Vagina (tissue), 2 donors: ENCODE measurements at regions not wholly inside any gene's neighbourhood (a gene's known extent, or its start where the extent isn't known, plus 50 kb on each side); places are given as distances from the start of the nearest gene placed in this dataset.
"Not testable (repeated sequence)": the region's sequence is repeated elsewhere in the genome, so short reads cannot be mapped to it uniquely, and the experiment has no call there.

Experiments
- DNase-seq, 2 donors: peaks; one replicate each; pipeline ENCODE4 v3.0.0-alpha.2; 2017; ENCODE audit errors: extremely low spot score in 2 of 2
- H3K27ac ChIP-seq: fragments of 200-600 bp; sonication (generic); one replicate; pipeline ENCODE4 v1.5.1; 2019
- H3K27me3 ChIP-seq: fragments of 200-600 bp; sonication (generic); one replicate; pipeline ENCODE4 v1.5.1; 2019
- H3K36me3 ChIP-seq, 2 donors: fragments of 200-600 bp; sonication (generic); one replicate each; pipeline ENCODE4 v1.5.1; 2017 to 2019
- H3K4me1 ChIP-seq: fragments of 200-600 bp; sonication (generic); one replicate; pipeline ENCODE4 v1.5.1; 2019
- H3K4me3 ChIP-seq, 2 donors: fragments of 200-600 bp; sonication (generic); 1 replicate in 1 of 2; 2 replicates in 1 of 2; pipeline ENCODE4 v1.5.1; 2016 to 2019
- H3K9me3 ChIP-seq: fragments of 200-600 bp; sonication (generic); one replicate; pipeline ENCODE4 v1.5.1; 2019
- POLR2A ChIP-seq, 2 donors: fragments of 450-650 bp; IDR thresholded peaks; one replicate each; pipeline ENCODE4 v1.6.1; 2017; ENCODE audit warnings: antibody characterized with exemption in 2 of 2, mild to moderate bottlenecking in 2 of 2, moderate library complexity in 2 of 2
- POLR2AphosphoS5 ChIP-seq, 2 donors: sonication (generic); formaldehyde crosslinking; IDR thresholded peaks; one replicate each; pipeline ENCODE4 v1.9.0; 2017; ENCODE audit warnings: antibody characterized with exemption in 2 of 2, mild to moderate bottlenecking in 2 of 2, low read depth in 1 of 2; ENCODE audit not compliant: insufficient read depth in 1 of 2
- intact Hi-C: fragments of 100-400 bp; cut with DNase I; formaldehyde crosslinking; loops from one replicate; pipeline ENCODE4 v1.15.1; 2023
- TF ChIP-seq, protein P1 (sequence below), 3 experiments: fragments of 450-650 bp in 2 of 3; fragments of 200-600 bp in 1 of 3; sonication (generic) in 1 of 3; IDR thresholded peaks; one replicate each; pipeline ENCODE4 v1.5.1; 2017 to 2019; ENCODE audit warnings: antibody characterized with exemption in 3 of 3, mild to moderate bottlenecking in 2 of 3, moderate library complexity in 2 of 3

DNA sequence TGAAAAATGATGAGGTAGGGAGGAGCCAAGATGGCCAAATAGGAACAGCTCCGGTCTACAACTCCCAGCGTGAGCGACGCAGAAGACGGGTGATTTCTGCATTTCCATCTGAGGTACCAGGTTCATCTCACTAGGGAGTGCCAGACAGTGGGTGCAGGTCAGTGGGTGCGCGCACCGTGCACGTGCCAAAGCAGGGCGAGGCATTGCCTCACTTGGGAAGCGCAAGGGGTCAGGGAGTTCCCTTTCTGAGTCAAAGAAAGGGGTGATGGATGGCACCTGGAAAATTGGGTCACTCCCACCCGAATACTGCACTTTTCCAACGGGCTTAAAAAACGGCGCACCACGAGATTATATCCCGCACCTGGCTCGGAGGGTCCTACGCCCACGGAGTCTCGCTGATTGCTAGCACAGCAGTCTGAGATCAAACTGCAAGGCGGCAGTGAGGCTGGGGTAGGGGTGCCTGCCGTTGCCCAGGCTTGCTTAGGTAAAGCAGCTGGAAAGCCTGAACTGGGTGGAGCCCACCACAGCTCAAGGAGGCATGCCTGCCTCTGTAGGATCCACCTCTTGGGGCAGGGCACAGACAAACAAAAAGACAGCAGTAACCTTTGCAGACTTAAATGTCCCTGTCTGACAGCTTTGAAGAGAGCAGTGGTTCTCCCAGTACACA, 230.5 kb downstream of the GOLGA6L6 start:
- not testable (repeated sequence) for H3K9me3 ChIP-seq, H3K4me3 ChIP-seq, DNase-seq

DNA sequence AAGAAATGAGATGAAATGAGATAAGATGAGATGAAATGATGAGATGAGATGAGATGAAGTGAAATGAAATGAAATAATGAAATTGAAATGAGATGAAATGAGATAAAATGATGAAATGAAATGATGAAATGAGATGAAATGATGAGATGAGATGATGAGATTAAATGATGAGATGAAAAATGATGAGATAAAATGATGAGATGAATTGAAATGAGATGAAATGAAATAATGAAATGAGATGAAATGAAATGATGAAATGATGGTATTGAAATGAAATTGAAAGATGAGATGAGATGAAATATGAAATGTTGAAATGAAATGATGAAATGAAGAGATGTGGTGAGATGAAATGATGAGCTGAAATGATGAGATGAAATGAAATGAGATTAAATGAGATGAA, 231.0 kb downstream of the GOLGA6L6 start:
- H3K36me3 ChIP-seq: no peaks in the 10 kb centered on the region
- H3K4me3 ChIP-seq: no peak overlapping the region
- H3K4me1 ChIP-seq: no peaks in the 10 kb centered on the region
- no peak for DNase-seq
- H3K27me3 ChIP-seq: no peaks in the 10 kb centered on the region
- intact Hi-C loops: no loop called here
- no peaks in the 10 kb centered on the region for H3K9me3 ChIP-seq
- no peak overlapping the region for H3K27ac ChIP-seq
- TF ChIP-seq, protein P1, sequence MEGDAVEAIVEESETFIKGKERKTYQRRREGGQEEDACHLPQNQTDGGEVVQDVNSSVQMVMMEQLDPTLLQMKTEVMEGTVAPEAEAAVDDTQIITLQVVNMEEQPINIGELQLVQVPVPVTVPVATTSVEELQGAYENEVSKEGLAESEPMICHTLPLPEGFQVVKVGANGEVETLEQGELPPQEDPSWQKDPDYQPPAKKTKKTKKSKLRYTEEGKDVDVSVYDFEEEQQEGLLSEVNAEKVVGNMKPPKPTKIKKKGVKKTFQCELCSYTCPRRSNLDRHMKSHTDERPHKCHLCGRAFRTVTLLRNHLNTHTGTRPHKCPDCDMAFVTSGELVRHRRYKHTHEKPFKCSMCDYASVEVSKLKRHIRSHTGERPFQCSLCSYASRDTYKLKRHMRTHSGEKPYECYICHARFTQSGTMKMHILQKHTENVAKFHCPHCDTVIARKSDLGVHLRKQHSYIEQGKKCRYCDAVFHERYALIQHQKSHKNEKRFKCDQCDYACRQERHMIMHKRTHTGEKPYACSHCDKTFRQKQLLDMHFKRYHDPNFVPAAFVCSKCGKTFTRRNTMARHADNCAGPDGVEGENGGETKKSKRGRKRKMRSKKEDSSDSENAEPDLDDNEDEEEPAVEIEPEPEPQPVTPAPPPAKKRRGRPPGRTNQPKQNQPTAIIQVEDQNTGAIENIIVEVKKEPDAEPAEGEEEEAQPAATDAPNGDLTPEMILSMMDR (IDR thresholded peaks at IDR 0.05): no peak
- TF ChIP-seq POLR2AphosphoS5 (IDR thresholded peaks at IDR 0.05; ENCODE audit: insufficient read depth in 1 of 2, low read depth in 1 of 2) (no peak), POLR2A (IDR thresholded peaks at IDR 0.05) (no peak)

More for the DNA sequence above, 230.5 kb downstream of the GOLGA6L6 start:
- H3K36me3 ChIP-seq, H3K27ac ChIP-seq, H3K27me3 ChIP-seq, H3K4me1 ChIP-seq, intact Hi-C loops: not testable (repeated sequence)

DNA sequence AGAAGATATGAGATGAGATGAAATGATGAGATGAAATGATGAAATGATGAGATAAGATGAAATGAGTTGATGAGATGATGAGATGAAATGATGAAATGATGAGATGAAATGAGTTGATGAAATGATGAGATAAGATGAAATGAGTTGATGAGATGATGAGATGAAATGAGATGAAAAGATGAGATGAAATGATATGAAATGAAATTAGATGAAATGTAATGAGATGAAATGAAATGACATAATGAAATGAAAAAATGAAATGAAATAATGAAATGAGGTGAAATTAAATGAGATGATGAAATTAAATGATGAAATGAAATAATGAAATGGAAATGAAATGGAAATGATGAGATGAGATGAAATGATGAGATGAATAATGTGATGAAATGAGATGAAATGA, 231.6 kb downstream of the GOLGA6L6 start:
- H3K9me3 ChIP-seq, H3K27me3 ChIP-seq, H3K4me1 ChIP-seq, H3K36me3 ChIP-seq, H3K27ac ChIP-seq, intact Hi-C loops, DNase-seq, H3K4me3 ChIP-seq: not testable (repeated sequence)

DNA sequence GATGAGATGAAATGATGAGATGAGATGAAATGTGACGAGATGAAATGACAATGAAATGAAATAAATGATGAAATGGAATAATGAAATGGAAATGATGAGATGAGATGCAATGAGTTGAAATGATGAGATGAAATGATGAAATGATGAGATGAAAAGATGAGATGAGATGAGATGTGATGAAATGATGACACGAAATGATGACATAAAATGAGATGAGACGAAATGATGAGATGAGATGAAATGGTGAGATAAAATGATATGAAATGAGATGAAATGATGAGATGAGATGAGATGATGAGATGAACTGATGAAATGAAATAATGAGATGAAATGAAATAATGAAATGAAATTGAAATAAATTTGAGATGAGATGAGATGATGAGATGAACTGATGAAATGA, 232.2 kb downstream of the GOLGA6L6 start:
- H3K4me1 ChIP-seq, intact Hi-C loops, H3K9me3 ChIP-seq, H3K4me3 ChIP-seq, H3K27me3 ChIP-seq, H3K27ac ChIP-seq, H3K36me3 ChIP-seq, DNase-seq: not testable (repeated sequence)

DNA sequence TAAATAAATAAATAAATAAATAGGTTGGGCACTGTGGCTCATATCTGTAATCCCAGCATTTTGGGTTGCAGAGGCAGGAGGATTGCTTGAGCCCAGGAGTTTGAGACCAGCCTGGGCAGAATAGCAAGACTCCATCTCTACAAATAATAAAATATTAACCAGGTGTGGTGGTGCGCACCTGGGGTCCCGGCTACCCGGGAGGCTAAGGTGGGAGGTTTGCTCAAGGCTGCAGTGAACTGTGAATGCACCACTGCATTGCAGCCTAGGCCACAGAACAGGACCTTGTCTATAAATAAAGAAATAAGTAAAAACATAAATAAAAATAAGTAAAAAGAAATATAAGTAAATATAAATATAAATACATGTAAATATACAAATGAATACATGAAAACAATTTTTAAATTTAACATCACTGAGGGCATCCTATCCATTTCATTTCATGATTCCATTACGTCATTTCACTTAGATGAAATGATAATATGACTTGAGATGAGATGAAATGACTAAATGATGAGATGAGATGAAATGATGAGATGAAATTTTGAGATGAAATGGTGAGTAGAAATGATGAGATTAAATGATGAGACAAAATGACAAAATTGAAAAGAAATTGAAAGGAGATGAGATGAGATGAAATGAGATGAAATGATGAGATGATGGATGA, 233.4 kb downstream of the GOLGA6L6 start:
- H3K27me3 ChIP-seq, intact Hi-C loops, H3K27ac ChIP-seq, DNase-seq, H3K36me3 ChIP-seq, H3K4me1 ChIP-seq, H3K4me3 ChIP-seq, H3K9me3 ChIP-seq: not testable (repeated sequence)

DNA sequence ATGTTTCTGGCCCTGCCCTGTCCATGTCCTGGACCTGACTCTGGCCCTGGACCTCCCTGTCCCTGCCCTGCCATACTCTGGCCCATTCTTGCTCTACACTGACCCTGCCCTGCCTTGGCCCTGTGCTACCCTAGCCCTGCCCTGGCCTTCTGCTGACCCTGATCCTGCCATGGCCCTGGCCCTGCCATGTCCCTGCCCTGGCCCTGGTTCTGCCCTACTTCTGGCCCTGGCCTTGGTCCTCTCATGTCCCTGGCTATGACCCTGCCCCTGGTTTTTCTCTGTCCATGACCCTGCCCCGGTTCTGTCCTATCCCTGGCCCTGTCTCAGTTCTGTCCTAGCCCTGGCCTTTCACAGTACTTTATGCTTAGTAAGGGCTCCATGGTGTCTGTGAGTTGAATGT, 234.5 kb downstream of the GOLGA6L6 start:
- H3K27ac ChIP-seq, H3K27me3 ChIP-seq, H3K36me3 ChIP-seq, H3K9me3 ChIP-seq, DNase-seq, H3K4me3 ChIP-seq, intact Hi-C loops, H3K4me1 ChIP-seq: not testable (repeated sequence)

DNA sequence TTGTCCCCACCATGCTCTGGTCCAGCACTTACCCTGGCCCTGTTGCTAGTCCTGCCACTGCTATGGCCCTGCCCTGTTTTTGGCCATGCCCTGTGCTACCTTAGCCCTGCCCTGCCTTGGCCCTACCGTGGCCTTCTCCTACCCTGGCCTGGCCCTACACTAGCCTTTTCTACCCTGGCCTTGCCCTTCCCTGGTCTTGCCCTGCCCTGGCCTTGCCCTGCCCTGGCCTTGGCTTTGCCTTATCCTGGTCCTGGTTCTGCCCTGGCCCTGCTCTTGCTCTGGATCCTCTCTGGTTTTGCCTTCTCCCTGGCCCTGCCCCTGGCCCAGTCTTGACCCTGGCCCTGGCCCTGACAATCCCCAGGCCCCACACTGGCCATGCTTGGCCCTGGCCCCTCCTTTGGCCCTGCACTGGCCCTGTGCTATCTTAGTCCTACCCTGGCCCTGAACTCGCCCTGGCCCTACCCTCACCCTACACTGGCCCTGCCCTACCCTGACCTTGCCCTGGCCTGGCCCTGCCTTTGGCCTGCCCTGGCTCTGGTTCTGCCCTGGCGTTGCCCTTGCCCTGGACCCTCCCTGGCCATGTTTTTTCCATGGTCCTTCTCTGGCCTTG, 235.0 kb downstream of the GOLGA6L6 start:
- H3K36me3 ChIP-seq, H3K9me3 ChIP-seq, H3K27ac ChIP-seq, H3K27me3 ChIP-seq, DNase-seq, H3K4me1 ChIP-seq, intact Hi-C loops, H3K4me3 ChIP-seq: not testable (repeated sequence)

DNA sequence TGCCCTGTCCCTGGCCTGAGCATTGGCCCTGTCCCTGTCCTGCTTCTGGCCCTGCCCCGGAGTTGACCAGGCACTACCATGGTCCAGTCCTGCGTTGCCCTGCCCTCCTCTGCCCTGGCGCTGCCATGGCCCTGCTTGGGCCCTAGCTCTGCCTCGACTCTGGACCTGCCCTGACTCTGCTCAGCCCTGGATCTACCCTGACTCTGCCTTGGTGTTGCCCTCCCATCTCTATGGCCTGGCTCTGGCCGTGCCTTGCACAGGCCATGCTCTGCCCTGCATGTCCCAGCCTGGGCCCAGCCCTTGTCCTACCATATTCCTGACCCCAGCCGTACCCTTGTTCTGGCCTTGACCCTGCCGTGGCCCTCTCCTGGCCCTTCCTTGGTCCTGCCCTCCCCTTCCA, 235.7 kb downstream of the GOLGA6L6 start:
- H3K9me3 ChIP-seq, H3K4me1 ChIP-seq, H3K27me3 ChIP-seq, H3K4me3 ChIP-seq, H3K27ac ChIP-seq, DNase-seq, H3K36me3 ChIP-seq, intact Hi-C loops: not testable (repeated sequence)

DNA sequence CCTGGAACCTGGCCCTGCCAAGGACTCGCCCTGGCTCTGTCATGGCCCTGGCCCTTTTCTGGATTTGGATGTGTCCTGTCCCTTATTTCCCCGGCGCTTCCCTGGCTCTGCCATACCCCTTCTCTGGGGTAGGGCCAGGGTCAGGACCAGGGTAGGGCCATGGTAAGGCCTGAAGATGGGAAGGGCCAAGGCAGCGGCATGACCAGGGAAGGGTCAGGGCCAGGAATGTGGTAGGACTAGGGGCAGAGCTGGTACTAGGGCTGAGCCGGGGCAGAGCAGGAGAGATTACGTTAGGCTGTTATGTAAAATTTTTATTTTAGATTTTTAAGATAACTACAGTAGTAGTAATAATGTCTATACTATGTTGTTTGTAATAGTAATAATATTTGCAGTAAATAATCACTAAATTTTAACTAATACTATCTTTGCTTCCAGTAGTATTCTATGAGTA, 236.6 kb downstream of the GOLGA6L6 start:
- H3K4me1 ChIP-seq, H3K27ac ChIP-seq, DNase-seq, H3K27me3 ChIP-seq, H3K4me3 ChIP-seq, H3K36me3 ChIP-seq, intact Hi-C loops, H3K9me3 ChIP-seq: not testable (repeated sequence)

DNA sequence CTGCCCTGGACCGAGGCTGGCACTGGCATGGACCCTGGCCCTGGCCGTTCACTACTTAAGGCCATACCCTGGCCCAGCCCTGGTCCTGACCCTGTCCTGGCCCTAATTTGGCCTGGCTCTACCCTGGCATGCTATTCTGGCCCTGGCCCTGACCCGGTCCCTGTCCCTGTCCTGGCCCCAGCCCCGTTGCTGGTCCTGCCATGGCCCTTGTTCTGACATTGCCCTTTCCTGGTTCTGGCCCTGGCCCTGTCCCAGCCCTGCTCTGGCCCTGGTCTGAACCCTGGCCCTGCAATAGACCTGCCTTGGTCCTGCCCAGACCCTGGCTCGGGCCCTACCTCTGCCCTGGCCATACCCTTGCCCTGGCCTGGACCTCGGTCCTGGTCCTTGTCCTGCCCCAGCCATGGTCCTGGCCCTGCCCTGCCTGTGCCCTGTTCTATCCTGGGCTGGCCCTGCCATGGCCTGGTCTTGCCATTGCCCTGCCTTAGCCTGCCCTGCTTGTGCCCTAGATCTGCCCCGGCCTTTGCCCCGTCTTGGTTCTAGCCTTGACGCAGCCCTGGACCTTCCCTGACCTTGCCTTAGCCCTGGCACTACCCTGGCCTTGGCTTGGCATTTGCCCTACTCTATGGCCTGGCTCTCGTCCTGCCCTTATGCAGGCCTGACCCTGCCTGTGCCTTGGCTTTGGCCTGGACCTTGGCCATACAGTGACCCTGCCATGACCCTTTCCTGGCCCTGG, 237.2 kb downstream of the GOLGA6L6 start:
- peak in 1 of 2 donors; percentile 96 for DNase-seq
- H3K36me3 ChIP-seq, H3K27ac ChIP-seq, H3K9me3 ChIP-seq, H3K4me3 ChIP-seq, intact Hi-C loops, H3K4me1 ChIP-seq, H3K27me3 ChIP-seq: not testable (repeated sequence)

DNA sequence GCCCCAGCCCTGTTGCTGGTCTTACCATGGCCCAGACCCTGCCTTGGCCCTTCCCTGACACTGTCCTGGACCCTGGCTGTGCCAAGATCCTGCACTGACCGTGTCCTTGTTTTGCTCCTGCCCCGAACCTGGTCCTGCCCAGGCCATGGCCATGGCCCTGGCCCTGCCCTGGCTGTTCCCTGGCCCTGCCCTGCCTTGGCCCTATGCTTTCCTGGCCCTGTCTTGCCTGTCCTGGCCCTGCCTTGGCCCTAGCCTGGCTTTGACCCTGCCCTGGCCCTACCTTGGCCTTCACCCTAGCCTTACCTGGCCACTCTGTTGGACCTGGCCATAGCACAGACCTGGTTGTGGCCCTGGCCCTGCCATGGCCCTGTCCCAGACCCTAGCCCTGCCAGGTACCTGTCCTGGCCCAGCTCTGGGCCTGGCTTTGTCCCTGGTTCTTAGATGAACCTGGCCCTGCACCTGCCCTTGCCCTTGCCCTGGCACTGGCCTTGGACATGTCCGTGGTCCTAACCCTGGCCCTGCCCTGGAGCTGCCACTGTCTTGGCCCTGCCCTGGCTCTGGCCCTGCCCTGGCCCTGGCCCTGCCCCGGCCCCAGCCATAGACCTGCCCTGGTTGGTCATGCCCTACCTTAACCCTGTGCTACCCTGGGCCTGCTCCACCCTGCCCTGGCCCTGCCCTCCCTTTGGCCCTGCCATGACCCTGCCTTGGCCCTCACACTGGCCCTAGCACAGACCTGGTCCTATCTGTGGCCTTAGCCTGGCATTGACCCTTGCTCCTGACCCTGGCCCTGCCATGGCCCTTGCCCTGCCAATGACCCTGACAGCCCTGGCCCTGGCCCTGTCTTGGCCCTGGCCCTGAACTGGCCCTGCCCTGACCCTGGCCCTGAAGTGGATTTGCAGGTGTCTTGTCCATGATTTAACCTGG, 238.1 kb downstream of the GOLGA6L6 start:
- H3K36me3 ChIP-seq, H3K9me3 ChIP-seq, H3K27ac ChIP-seq, H3K27me3 ChIP-seq, H3K4me3 ChIP-seq, H3K4me1 ChIP-seq, intact Hi-C loops: not testable (repeated sequence)
- DNase-seq: peak in 1 of 2 donors; percentile 97
